Dedifferentiated amniotic fluid mesenchymal stem cell (primary cell): ENCODE measurements at regions not wholly inside any gene's neighbourhood (a gene's known extent, or its start where the extent isn't known, plus 50 kb on each side); places are given as distances from the start of the nearest gene placed in this dataset.
"Not testable (repeated sequence)": the region's sequence is repeated elsewhere in the genome, so short reads cannot be mapped to it uniquely, and the experiment has no call there.

Experiments used
- DNase-seq: peaks from one replicate; pipeline ENCODE4 v3.0.0-alpha.2; 2016; ENCODE audit errors: extremely low spot score

- no peak for DNase-seq
Observed at GRCh38 chr11:57047610-57048009, 58.9 kb downstream of the OR5AK2 start.

DNA sequence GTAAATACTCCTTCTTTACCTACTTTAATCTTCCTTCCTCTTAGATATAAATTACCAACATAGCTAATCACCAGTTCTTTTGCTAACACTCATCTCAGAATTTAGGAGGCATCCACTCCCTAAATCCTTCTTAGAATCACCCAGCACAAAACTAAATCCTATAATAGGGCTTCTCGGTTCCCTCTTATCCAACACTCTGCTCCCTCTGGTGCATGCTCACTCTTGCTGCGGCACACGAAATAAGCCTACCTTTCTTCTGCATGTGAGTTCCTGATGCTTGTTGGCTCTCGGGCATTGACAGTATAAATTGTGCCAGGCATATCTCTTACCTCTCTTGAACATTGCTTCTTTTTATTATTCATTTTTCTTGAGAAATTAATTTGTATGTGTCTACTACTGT is 61.0 kb downstream of the OR5AK2 start:
- DNase-seq = no peak

DNA sequence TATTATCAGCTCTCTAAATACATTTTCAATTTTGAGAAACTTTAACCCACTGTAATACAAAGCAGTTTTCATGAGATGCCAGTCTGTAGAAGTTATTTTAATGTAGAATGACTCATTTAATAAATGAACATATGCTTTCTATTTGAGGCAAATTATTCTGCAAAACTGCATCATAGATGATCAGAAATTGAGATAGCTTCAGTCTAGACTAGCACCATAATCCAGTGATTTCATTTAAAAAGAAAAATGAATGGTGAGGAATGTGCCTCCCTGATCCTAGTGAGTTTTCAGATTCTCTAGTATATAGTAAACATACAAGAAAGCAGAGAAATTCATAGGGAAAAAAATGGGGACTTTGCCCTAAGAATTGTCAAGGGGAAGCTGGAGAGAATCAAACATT is 66.1 kb downstream of the OR5AK2 start:
- no peak for DNase-seq

DNA sequence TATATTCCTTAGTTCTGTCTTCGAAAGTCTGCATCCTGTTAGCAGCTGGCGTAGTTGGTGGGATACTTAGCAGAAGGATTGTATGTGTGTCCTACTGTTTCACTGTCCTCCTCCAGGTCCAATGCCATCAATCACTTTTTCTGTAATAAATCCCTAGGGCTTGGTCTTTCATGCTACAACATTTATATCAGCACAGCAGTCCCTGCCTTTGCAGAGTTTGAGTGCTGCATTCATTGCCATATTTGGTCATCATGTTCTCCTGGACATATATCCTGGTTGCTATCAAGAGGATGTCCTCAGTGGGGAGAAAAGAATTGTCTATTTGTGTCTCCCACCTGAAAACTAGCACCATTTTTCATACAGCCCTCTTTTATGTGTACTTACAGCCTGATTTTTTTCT is 67.0 kb downstream of the OR5AK2 start:
- DNase-seq = no peak

GRCh38 chr11:57056735-57057134 is 68.0 kb downstream of the OR5AK2 start:
- DNase-seq = no peak

GRCh38 chr11:57057561-57057960 is 68.8 kb downstream of the OR5AK2 start:
- no peak for DNase-seq

DNA sequence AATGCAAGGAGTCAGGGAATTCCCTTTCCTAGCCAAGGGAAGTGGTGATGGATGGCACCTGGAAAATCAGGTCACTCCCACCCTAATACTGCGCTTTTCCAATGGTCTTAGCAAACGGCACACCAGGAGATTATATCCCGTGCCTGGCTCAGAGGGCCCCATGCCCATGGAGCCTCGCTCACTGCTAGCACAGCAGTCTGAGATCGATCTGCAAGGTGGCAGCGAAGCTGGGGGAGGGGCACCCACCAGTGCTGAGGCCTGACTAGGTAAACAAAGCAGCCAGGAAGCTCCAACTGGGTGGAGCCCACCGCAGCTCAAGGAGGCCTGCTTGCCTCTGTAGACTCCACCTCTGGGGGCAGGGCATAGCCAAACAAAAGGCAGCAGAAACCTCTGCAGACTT is 74.2 kb downstream of the OR5AK2 start:
- not testable (repeated sequence) for DNase-seq

- no peak for DNase-seq
Observed at GRCh38 chr11:57069942-57070341, 81.2 kb downstream of the OR5AK2 start.

- no peak for DNase-seq
Observed at GRCh38 chr11:57071829-57072228, 83.1 kb downstream of the OR5AK2 start.

DNA sequence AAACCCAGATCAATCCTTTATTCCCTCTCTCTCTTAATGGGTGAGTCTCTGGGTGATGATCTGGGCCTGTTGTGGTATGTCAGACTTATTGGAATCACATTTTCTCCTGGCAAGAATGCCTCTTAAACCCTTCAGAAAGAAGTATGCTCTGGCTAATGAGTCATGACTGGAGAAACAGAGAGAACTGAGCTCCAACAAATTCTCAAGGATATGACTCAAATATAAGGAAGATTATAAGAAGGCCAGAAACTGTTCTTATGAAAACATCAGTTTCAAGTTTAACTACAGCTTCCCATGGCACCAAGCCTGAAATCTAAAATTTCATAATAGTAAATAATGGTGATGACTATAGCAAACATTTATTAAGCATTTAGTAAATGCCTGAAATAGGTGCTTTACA is 83.9 kb downstream of the OR5AK2 start:
- peak; percentile 98 for DNase-seq

DNA sequence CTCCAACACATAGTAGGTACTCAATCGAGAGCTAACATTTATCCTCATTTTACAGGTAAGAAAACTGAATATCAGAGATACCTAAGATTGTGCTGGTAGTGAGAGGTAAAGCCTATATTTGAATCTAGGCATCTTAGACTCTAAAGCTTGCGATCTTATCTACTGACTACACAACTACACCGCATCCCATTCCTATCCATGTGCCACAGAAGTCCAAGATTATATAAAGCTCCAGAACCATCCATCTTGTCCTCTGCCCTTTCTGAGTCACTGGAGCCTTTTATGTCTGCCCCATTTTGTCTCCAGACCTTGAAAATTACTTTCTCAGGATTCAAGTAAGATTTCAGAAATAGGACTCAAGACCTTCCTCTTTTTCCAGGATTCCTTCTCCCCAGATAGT is 84.4 kb downstream of the OR5AK2 start:
- DNase-seq = no peak

DNA sequence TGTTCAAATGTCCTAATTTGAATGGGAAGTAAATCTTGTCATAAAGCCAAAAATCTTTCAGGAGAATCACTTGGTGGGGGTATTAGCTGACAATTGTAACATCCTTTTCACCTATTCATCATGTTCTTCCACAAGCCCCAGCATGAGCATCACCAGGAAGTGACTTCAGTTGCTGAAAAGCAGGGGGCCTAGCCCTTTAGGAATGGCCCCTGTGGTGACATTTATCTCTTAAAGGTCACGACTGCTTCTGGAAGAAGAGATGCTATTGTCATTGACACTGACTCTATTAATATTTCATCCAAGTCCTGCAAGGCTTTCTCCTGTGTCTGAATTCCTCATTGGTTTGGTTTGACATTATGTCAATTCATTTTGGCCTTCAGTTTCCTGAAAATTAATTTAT is 92.6 kb downstream of the OR5AK2 start:
- DNase-seq = no peak

GRCh38 chr11:57082125-57082524 is 93.4 kb downstream of the OR5AK2 start:
- DNase-seq = no peak

DNA sequence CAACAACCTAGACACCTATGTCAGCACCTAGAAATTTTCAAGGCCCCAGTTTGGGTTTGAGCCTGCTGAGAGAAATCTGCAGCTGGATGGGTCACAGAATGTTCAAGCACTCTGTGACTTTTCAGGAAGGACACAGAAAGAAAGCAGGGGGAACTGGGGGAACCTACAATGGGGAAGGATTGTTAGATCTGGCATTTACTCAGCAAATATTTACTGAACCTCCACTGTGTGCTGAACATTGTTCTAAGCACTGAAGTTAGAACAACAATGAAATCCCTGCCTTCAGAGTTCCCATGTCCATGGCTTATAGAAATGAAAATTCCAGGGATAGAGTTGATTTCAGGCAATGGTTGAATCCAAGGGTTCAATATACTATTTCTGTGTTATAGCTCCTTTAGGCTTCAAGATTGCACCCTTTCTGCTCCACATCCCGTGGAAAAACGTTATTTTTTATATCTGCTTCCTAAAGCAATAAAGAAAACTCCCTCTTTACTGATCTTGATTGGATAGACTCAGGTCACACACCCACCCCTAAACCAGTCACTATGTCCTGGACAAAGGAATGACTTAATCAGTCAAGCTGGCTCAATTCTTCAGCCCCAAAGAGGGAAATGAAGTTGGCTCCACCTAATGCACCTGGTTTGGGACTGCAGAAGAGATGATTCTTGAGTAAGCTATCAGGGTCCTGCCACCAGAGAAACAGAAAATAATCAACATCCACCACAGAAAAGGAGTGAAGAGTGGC is 95.1 kb downstream of the OR5AK2 start:
- DNase-seq = no peak

DNA sequence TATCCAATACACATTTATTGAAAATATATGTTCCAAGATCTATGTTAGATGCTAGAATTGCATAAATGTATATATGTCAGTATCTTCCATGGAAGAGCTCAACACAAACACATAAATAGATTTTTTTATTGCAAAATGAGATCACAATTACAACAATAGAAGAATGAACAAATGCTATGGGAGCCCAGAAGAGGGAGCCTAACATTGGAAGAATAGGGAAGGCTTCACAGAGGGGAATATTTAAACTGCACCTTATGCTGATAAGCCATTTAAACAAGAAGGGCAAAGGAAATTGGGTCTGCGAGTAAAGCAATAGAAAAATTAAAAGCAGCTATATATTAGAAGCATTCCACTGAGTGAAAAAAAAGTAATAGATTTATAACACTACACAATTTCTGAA is 96.1 kb upstream of the LRRC55 start:
- no peak for DNase-seq

DNA sequence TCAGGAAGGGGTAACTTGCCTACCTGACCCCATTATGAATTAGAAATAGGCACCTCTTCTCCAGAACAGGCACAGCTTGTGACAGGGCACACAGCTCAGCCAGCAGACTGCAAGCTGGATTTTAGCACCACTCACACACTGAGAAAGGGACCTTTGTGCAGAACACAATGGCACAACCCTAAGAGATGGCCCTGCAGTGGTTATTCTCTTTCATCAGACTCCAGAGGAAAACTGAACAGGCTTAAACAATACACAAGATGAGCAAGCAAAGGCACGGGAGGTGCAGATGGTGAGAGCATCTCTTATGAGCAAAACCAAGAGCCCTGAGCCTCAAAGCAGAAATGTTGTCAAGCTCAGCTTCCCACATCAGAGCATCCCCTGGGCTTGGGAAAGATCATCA is 93.8 kb upstream of the LRRC55 start:
- no peak for DNase-seq

- no peak for DNase-seq
Observed at GRCh38 chr11:57092028-57092698, 89.6 kb upstream of the LRRC55 start.

DNA sequence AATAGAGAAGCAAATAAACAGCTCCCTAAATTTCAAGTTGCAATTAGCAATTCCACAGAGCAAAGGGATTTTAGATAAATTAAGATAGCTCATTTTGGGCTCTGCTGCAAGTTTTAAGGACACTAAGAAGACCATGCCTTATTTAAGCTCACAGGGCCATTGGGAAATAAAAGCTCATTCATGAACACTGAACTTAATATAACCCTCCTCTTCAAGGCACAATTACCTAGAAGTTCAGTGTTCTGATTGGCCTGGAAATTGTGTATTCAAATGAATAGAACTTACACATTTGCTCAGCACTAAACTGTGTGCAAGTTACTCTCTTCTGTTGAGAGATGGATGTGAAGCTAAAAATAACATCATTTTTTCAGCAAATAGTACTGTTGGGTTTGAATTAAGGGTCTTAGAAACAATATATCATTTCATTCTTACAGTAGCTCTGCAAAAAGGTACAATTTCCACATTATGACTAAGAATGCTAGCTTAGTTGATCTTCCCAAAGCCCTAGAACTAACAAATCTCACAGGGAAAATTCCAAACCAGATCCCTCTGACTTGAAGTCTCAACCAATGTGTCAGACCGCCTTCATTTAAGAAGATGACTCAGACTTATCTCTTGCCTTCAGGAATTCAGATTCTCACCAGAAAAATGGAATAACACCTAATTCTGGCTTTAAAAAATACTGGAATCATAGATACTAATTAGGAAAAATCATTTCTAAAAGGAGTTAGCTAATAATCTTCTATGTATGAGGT is 87.4 kb upstream of the LRRC55 start:
- no peak for DNase-seq

DNA sequence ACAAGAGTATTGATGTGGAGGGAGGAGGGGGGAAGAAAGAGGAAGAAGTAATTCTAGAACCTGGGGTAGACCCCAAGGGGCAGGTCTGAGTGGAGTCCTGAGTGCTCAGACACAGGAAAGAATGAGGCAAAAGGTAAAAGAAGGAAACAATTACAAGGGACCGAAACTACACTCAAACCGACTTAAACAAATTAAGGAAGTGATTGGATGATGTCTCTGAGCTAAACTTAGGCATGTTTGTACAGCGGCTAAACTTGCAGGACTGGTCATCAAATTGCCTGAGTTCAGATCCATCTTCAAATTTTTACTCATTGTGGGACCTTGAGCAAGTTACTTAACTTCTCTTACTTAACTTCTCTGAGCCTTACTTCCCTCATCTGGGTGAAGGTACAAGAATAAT is 86.3 kb upstream of the LRRC55 start:
- DNase-seq = no peak

DNA sequence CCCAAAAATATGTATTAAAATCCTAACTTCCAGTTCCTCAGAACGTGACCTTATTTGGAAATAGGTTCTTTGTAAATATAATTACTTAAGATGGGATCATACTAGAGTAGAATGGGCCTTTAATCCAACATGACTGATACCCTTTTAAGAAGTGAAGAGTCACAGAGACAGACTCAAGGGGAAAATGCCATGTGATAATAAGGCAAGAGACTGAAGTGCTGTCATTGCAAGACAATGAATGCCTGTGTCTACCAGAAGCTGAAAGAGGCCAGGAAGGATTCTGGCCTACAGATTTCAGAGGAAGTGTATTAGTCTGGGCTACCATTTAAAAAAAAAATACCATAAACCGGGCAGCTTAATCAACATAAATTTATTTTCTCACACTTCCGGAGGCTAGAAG is 85.9 kb upstream of the LRRC55 start:
- DNase-seq = no peak

- DNase-seq = no peak
Observed at GRCh38 chr11:57097149-57097548, 84.6 kb upstream of the LRRC55 start.

DNA sequence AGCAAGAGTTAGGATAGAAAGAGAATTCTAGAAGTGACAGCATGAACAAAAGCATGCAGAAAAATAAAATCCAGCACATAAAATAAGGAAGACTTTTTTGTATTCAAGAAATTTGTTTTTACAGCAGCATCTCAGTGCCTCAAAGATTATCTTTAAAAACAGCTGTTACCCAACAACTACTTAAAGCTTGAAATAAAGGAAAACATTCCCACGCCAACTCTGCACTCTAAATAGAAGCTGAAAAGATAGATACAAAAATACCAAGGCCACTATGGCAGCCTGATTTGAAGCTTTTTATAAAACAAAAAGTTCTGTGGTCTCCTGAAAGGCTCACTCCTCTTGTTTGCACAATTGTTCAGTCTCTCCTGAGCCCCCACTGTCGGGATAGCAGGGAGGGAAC is 83.6 kb upstream of the LRRC55 start:
- no peak for DNase-seq
